ENCODE measurements at regions not wholly inside any gene's neighbourhood (a gene's known extent, or its start where the extent isn't known, plus 50 kb on each side); places are given as distances from the start of the nearest gene placed in this dataset.
A peak's percentile ranks its signal among the peaks of the same experiment; 100 is the strongest.

DNA sequence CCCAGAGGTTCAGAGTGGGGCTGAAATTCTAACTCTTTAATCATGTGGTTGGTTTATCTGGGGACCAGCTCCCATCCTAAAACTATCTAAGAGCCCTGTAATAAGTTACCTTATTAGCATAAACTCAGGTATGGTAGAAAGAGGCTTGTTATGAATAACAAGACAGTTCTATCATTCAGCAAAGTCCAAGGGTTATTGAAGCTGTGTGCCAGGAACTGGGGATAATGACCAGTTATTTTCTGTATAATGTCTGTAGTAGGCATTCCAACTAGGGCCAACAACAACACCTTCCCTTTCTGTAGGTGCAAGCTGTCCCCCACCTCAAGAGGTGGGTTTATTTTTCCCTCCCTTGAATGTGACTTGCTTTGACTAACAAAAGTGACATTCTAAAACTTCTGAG is 170.1 kb downstream of the CD83 start:
- peaks cover 20% of the 10 kb centered on the region for H3K4me1 ChIP-seq (ENCODE audit: insufficient read depth, low read length)
- DNase-seq (ENCODE audit: insufficient read length, low spot score, missing footprints), result no peak
- no peaks in the 10 kb centered on the region for H3K9me3 ChIP-seq (ENCODE audit: low read depth, low read length)
- H2AFZ ChIP-seq (ENCODE audit: low read length), result no peak overlapping the region
- no peaks in the 10 kb centered on the region for H3K36me3 ChIP-seq (ENCODE audit: insufficient read depth, low read length)
- no peak overlapping the region for H3K4me2 ChIP-seq (ENCODE audit: insufficient read depth, low read length)
- H3K4me3 ChIP-seq (ENCODE audit: insufficient read depth, low read length), result no peak overlapping the region
- TF ChIP-seq, protein P1, sequence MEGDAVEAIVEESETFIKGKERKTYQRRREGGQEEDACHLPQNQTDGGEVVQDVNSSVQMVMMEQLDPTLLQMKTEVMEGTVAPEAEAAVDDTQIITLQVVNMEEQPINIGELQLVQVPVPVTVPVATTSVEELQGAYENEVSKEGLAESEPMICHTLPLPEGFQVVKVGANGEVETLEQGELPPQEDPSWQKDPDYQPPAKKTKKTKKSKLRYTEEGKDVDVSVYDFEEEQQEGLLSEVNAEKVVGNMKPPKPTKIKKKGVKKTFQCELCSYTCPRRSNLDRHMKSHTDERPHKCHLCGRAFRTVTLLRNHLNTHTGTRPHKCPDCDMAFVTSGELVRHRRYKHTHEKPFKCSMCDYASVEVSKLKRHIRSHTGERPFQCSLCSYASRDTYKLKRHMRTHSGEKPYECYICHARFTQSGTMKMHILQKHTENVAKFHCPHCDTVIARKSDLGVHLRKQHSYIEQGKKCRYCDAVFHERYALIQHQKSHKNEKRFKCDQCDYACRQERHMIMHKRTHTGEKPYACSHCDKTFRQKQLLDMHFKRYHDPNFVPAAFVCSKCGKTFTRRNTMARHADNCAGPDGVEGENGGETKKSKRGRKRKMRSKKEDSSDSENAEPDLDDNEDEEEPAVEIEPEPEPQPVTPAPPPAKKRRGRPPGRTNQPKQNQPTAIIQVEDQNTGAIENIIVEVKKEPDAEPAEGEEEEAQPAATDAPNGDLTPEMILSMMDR (IDR thresholded peaks at IDR 0.05; ENCODE audit: extremely low read depth, low read depth, low read length), result no peak
- no peaks in the 10 kb centered on the region for H3K79me2 ChIP-seq (ENCODE audit: insufficient read depth, low read length)
- no peak overlapping the region for H3K27ac ChIP-seq (ENCODE audit: low read depth, low read length)
- H4K20me1 ChIP-seq (ENCODE audit: insufficient read depth, low read length), result no peaks in the 10 kb centered on the region
- no peaks in the 10 kb centered on the region for H3K27me3 ChIP-seq (ENCODE audit: insufficient read depth, low read length)

DNA sequence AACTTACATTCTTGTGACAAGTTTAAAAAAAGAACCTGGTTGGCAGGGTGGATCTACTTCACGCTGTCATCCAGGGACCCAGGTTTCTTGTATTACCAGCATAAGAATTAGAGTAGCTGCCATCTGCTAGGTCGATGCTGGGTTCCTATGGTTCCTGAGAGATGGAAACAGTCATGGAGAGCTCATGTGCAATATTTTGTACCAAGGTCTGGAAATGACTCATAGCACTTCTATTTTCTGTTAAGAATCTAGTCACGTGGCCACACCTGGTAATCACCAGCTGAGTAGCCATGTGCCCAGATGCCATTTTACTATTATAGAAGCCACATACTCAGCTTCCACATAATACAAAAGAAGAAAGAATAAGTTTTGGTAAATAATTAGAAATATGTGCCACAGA is 171.3 kb downstream of the CD83 start:
- Histone ChIP-seq H3K27ac (ENCODE audit: low read depth, low read length) (no peak overlapping the region), H2AFZ (ENCODE audit: low read length) (no peak overlapping the region), H3K4me3 (ENCODE audit: insufficient read depth, low read length) (no peak overlapping the region), H4K20me1 (ENCODE audit: insufficient read depth, low read length) (no peaks in the 10 kb centered on the region), H3K4me2 (ENCODE audit: insufficient read depth, low read length) (no peak overlapping the region), H3K27me3 (ENCODE audit: insufficient read depth, low read length) (no peaks in the 10 kb centered on the region), H3K79me2 (ENCODE audit: insufficient read depth, low read length) (no peaks in the 10 kb centered on the region), H3K9me3 (ENCODE audit: low read depth, low read length) (no peaks in the 10 kb centered on the region), H3K4me1 (ENCODE audit: insufficient read depth, low read length) (peaks cover 20% of the 10 kb centered on the region), H3K36me3 (ENCODE audit: insufficient read depth, low read length) (no peaks in the 10 kb centered on the region)
- no peak for DNase-seq (ENCODE audit: insufficient read length, low spot score, missing footprints)
- TF ChIP-seq, protein P1 (IDR thresholded peaks at IDR 0.05; ENCODE audit: extremely low read depth, low read depth, low read length), result no peak

DNA sequence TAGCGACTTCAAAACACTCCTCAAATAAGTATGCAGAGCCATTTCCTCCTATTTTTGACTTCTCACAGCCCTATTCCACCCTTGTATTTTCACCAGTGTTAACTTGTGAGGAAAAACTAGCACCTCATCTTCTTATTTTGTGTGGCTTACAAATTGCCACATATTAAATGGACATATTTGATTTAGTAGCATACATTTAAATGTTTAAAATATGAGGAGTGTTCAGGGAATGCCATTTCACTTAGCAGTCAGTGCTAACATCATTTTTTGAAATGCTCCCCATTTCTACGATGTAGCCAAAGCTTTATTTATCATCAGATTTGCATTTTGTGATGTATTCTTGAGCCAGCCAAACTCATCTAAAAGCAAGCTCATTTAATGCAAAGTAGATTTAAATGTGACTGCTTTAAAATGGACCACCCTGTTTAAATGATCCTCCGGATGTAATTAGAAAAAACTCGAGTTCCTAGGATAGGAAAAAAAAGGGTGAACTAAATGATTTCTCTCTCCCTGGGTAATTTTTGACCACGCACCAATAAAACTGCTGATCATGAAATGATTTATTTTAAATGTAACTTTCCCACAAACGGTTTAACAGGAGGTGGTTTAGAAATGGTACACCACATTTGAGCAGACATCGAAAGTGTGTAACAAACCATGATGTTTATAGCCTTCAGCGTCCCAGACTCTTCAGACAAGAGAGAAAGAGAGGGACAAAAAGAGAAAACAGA is 172.6 kb downstream of the CD83 start:
- Histone ChIP-seq H3K36me3 (ENCODE audit: insufficient read depth, low read length) (no peaks in the 10 kb centered on the region), H3K27ac (ENCODE audit: low read depth, low read length) (no peak overlapping the region), H3K4me3 (ENCODE audit: insufficient read depth, low read length) (no peak overlapping the region), H3K9me3 (ENCODE audit: low read depth, low read length) (no peaks in the 10 kb centered on the region), H2AFZ (ENCODE audit: low read length) (peak overlapping the region; percentile 25), H3K4me2 (ENCODE audit: insufficient read depth, low read length) (peak overlapping the region; percentile 34), H3K27me3 (ENCODE audit: insufficient read depth, low read length) (no peaks in the 10 kb centered on the region), H3K4me1 (ENCODE audit: insufficient read depth, low read length) (peaks cover 20% of the 10 kb centered on the region), H4K20me1 (ENCODE audit: insufficient read depth, low read length) (no peaks in the 10 kb centered on the region), H3K79me2 (ENCODE audit: insufficient read depth, low read length) (no peaks in the 10 kb centered on the region)
- TF ChIP-seq, protein P1 (IDR thresholded peaks at IDR 0.05; ENCODE audit: extremely low read depth, low read depth, low read length), result no peak
- no peak for DNase-seq (ENCODE audit: insufficient read length, low spot score, missing footprints)

DNA sequence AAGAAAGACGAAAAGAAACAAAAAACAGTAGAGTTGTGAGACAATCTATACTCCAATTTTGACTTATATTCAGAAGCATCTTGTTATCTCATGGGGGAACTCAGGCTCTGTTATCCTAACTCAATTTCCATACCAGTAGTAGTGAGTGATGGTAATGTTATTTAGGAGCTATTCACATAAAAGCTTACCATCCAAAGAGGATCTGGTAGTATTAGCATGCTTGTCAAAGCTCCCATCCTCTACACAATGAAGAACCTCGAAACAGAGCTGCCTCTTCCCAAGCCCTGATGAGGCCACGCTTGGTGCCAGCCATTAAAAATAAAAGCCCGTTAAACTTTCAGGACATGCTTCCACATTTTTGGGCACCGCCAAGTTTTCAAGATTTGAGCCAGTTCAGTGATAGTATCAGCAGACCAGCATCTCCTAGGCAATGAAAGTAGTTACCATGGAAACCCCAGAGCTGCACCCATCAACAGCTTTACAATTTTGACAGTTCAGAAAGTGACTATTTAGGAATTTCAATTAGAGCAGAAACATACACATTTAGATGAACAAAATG is 173.3 kb downstream of the CD83 start:
- no peaks in the 10 kb centered on the region for H3K9me3 ChIP-seq (ENCODE audit: low read depth, low read length)
- no peaks in the 10 kb centered on the region for H4K20me1 ChIP-seq (ENCODE audit: insufficient read depth, low read length)
- peaks cover 14% of the 10 kb centered on the region for H3K4me1 ChIP-seq (ENCODE audit: insufficient read depth, low read length)
- TF ChIP-seq, protein P1 (IDR thresholded peaks at IDR 0.05; ENCODE audit: extremely low read depth, low read depth, low read length), result no peak
- H3K27ac ChIP-seq (ENCODE audit: low read depth, low read length), result no peak overlapping the region
- H3K27me3 ChIP-seq (ENCODE audit: insufficient read depth, low read length), result no peaks in the 10 kb centered on the region
- peak overlapping the region; percentile 34 for H3K4me2 ChIP-seq (ENCODE audit: insufficient read depth, low read length)
- peak; percentile 72 for DNase-seq (ENCODE audit: insufficient read length, low spot score, missing footprints)
- H2AFZ ChIP-seq (ENCODE audit: low read length), result peak overlapping the region; percentile 25
- no peak overlapping the region for H3K4me3 ChIP-seq (ENCODE audit: insufficient read depth, low read length)
- no peaks in the 10 kb centered on the region for H3K79me2 ChIP-seq (ENCODE audit: insufficient read depth, low read length)
- no peaks in the 10 kb centered on the region for H3K36me3 ChIP-seq (ENCODE audit: insufficient read depth, low read length)
